KOPT-K1 (cell line): ENCODE measurements at regions not wholly inside any gene's neighbourhood (a gene's known extent, or its start where the extent isn't known, plus 50 kb on each side); places are given as distances from the start of the nearest gene placed in this dataset.
"Not testable (repeated sequence)": the region's sequence is repeated elsewhere in the genome, so short reads cannot be mapped to it uniquely, and the experiment has no call there.

Source experiments
- H3K27ac ChIP-seq: fragments of 200-600 bp; sonication (generic); 2 replicates; pipeline ENCODE4 v1.5.1; 2016; ENCODE audit warnings: antibody characterized with exemption, mild to moderate bottlenecking, low read depth, low read length; ENCODE audit not compliant: poor library complexity, severe bottlenecking
- H3K36me3 ChIP-seq: fragments of 200-600 bp; sonication (generic); 2 replicates; pipeline ENCODE4 v1.5.1; 2017; ENCODE audit warnings: antibody characterized with exemption, mild to moderate bottlenecking, low read length, moderate library complexity; ENCODE audit not compliant: insufficient read depth
- H3K9me3 ChIP-seq: fragments of 200-600 bp; sonication (generic); 2 replicates; pipeline ENCODE4 v1.5.1; 2017; ENCODE audit warnings: antibody characterized with exemption, low read length, mild to moderate bottlenecking; ENCODE audit not compliant: insufficient read depth, poor library complexity, severe bottlenecking

DNA sequence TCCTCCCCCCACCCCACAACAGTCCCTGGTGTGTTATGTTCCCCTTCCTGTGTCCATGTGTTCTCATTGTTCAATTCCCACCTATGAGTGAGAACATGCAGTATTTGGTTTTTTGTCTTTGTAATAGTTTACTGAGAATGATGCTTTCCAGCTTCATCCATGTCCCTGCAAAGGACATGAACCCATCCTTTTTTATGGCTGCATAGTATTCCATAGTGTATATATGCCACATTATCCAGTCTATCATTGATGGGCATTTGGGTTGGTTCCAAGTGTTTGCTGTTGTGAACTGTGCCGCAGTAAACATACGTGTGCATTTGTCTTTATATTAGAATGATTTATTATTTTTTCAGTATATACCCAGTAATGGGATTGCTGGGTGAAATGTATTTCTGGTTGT lies 104.0 kb downstream of the CCDC74A start:
- H3K36me3 ChIP-seq, H3K27ac ChIP-seq, H3K9me3 ChIP-seq: not testable (repeated sequence)

- not testable (repeated sequence) for H3K9me3 ChIP-seq, H3K36me3 ChIP-seq, H3K27ac ChIP-seq
These were observed 105.7 kb downstream of the CCDC74A start for GRCh38 chr2:131633405-131633804.

DNA sequence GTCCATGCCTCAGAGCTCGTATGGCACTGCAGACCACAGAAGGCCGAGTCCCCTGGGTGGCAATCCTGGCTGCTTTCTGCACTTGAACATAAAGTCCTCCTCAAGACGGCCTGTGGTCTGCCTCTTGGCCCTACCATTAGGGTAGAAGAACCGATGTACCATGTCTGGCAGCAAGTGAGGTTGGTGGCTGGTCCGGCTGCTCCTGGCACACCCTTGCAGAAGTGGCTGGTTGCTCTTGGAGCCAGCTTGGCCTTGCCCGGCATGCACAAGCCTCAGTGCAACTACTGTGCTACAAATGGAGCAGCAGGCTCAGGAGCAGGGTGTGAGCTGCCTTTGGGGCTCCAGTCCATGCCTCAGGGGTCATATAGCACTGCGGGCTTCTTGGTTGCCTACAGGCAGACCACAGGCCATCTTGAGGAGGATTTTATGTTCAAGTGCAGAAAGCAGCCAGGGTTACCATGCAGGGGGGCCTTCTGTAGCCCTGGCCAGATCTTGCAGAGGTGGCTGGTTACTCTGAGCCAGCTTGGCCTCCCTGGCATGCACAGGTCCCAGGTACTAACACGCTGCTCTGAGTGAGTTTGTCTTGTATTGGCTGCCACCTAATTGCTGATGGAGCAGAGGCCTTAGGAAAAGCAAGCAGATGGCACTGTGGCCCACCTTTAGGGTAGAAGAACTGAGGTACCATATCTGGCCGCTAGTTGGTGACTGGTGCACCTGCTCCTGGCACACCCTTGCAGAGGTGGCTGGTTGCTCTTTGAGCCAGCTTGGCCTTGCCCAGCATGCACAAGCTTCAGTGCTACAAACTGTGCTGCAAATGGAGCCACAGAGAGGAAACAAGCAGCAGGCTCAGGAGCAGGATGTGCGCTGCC lies 106.4 kb downstream of the CCDC74A start:
- H3K27ac ChIP-seq, H3K36me3 ChIP-seq, H3K9me3 ChIP-seq: not testable (repeated sequence)

GRCh38 chr2:131635611-131636010 lies 107.9 kb downstream of the CCDC74A start:
- no peaks in the 10 kb centered on the region for H3K36me3 ChIP-seq
- no peak overlapping the region for H3K27ac ChIP-seq
- H3K9me3 ChIP-seq: no peaks in the 10 kb centered on the region

DNA sequence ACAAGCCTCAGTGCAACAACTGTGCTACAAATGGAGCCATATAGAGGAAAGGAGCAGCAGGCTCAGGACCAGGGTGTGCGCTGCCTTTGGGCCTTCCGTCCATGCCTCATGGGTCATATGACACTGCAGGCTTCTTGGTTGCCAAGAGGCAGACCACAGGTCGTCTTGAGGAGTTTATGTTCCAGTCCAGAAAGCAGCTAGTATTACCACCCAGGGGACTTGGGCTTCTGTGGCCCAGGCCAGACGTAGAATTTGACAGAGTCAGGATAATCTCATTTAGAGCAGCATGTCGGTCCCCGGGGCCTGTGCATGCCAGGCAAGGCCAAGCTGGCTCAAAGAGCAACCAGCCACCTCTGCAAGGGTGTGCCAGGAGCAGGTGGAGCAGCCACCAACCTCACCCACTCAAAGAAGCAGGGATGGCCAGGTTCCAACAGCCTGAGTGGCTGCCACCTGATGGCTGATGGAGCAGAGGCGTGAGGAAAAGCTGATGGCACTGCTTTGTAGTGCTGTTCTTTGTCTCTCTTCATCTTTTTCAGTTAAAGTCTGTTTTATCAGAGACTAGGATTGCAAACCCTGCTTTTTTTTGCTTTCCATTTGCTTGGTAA lies 109.1 kb downstream of the CCDC74A start:
- H3K27ac ChIP-seq, H3K9me3 ChIP-seq, H3K36me3 ChIP-seq: not testable (repeated sequence)

DNA sequence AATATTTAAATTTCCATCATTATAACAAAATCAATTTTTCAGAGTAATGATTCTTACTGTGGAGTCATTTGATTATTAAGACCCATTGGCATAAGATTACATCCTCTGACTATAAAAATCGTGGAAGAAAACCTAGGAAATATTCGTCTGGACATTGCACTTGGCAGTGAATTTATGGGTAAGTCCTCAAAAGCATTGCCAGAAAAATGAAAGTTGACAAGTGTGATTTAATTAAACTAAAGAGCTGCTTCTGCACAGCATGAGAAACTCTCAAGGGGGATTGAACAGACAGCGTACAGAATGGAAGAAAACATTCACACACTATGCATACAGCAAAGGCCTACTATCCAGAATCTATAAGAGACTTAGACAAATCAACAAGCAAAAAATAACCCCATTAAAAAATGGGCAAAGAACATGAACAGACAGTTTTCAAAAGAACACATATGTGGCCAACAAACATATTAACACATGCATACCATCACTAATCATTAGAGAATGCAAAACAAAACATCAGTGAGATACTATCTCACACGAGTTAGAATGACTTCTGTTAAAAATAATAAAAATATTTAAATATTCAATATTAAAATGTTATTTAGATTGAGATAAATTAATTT lies 111.4 kb downstream of the CCDC74A start:
- not testable (repeated sequence) for H3K36me3 ChIP-seq, H3K9me3 ChIP-seq, H3K27ac ChIP-seq

DNA sequence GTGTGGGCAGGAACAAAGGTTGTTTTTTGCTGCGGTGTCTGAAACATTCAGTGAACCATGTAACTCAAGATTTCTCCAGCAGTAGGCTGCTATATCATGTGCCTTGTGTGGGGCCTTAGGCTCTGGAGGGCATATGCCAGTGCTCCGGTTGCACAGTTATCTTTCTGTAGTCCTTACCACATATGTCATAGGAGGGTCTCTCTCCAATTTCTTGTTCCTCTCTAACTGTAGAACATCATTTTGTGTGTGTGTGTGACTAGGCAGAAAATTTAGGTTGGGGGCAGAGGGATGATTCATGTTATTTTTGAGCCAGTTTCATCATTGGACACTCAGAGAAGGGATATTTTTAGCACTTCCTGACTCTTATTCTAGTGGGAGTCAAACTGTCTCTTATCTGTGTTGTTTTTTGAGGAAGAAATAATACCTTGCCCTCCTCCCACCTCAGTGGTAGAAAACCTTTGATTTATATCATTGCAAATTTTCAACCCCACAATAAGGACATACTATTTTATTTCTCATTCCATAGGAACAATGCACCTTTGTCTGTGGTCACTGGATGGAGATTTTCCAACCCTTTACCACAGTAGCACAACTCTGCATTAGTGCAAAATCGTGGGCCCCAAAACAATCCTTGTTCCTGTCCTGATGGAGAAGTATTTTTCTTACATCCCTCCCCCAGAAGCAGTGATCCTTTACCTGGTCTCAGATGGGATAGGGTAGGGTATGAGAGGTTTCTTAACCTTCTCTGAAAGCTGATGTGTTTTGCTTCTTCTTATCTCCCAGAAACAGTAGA lies 113.9 kb downstream of the CCDC74A start:
- no peak overlapping the region for H3K27ac ChIP-seq
- H3K36me3 ChIP-seq: no peaks in the 10 kb centered on the region
- H3K9me3 ChIP-seq: no peaks in the 10 kb centered on the region

DNA sequence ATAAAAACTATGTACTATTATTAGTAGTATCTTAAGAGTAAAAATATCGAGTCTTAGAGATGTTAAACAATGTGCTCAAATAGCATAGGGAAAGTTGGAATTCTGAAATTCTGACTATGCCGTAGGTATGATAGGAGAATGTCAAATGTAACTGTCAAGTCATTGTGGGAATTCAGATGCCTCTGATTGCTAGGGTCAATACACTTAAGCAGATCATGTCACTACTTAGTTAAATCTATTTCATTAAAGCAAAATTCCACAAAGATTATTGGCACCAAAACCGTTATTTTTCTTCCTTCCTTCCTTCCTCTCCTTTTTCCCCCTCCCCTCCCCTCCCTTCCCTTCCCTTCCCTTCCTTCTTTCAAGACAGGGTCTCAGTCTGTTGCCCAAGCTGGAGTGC lies 115.5 kb downstream of the CCDC74A start:
- not testable (repeated sequence) for H3K36me3 ChIP-seq, H3K27ac ChIP-seq, H3K9me3 ChIP-seq

- H3K9me3 ChIP-seq: no peaks in the 10 kb centered on the region
- no peak overlapping the region for H3K27ac ChIP-seq
- no peaks in the 10 kb centered on the region for H3K36me3 ChIP-seq
These were observed 117.6 kb downstream of the CCDC74A start for GRCh38 chr2:131645177-131645765.

GRCh38 chr2:131646220-131646619 lies 118.5 kb downstream of the CCDC74A start:
- not testable (repeated sequence) for H3K36me3 ChIP-seq, H3K9me3 ChIP-seq, H3K27ac ChIP-seq

DNA sequence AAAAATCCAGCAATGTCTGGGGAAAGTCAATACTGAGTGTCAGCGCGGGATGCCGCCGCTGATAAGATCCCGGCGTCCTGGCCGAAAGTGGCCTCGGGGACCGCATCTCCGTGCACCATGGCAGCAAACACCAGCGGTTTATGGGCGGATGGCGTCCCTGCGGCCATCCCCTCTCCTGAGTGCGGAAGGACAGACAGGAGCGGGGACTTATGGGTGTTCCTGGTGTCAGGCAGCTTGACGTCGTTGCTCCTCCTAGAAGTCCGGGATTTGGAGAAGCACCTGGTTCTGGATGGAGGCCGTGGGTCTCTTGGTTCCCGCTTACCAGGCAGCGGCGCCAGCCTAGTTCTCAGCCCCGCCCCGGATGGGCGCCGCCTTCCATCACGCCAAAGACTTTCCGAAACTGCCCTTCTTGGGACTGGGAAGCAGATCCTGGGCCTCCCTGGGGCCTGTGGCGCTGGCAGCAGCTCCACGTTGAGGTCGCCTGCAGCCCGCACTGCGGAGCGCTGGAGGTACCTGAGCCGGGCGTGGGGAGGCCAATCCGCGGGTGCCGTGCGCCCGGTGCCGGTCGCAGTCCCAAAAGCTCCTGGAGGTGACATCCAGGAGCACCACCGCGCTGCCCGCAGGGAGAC lies 119.1 kb downstream of the CCDC74A start:
- H3K27ac ChIP-seq: no peak overlapping the region
- H3K9me3 ChIP-seq: no peaks in the 10 kb centered on the region
- H3K36me3 ChIP-seq: no peaks in the 10 kb centered on the region

DNA sequence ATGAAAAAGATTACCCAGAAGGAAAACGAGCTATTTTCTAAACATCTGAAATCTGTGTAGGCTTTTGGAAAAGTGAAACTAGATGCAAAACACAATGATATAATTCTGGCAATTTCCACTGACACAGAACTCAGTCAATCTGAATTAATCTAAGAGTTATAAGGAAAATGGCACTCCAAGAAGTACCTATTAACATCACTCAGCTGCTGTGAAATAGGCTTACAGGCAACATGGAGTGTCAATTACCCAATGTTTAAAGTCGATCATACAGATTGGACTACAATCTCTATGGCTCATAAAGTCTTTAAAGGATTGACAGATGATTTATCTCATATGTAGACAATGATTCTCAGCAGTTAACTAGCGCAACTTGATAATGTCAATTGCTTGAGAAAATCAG lies 120.9 kb downstream of the CCDC74A start:
- not testable (repeated sequence) for H3K27ac ChIP-seq, H3K9me3 ChIP-seq, H3K36me3 ChIP-seq

- not testable (repeated sequence) for H3K36me3 ChIP-seq, H3K27ac ChIP-seq, H3K9me3 ChIP-seq
These were observed 124.6 kb downstream of the CCDC74A start for GRCh38 chr2:131652246-131652645.

DNA sequence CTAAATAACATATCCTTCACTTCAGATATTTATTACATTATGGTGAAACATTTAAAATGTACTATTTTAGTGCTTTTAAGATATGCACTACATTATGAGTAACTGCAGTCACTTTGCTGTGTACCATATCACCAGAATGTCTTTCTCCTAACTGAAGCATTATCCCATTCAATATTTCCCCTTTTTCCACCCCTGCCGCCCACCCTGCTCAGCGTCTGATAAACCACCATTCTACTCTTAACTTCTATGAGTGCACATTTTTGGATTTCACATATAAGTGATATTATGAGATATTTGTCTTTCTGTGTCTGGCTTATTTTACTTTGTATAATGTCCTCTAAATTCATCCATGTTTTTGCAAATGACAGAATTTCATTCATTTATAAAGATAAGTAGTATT lies 126.4 kb downstream of the CCDC74A start:
- not testable (repeated sequence) for H3K27ac ChIP-seq, H3K36me3 ChIP-seq, H3K9me3 ChIP-seq
